ENCODE measurements at regions not wholly inside any gene's neighbourhood (a gene's known extent, or its start where the extent isn't known, plus 50 kb on each side); places are given as distances from the start of the nearest gene placed in this dataset.

- Histone ChIP-seq H3K4me2 (ENCODE audit: low read length) (no peak overlapping the region), H2BK5ac (ENCODE audit: low read length) (no peak overlapping the region), H3K4me3 (ENCODE audit: low read length) (no peak overlapping the region), H3K79me1 (ENCODE audit: low read length) (no peaks in the 10 kb centered on the region), H3K18ac (ENCODE audit: low read length) (no peak overlapping the region), H3K27me3 (ENCODE audit: insufficient read depth, low read length, poor library complexity) (no peaks in the 10 kb centered on the region), H4K8ac (ENCODE audit: low read depth, low read length) (no peak overlapping the region), H3K9ac (ENCODE audit: low read length) (no peak overlapping the region), H2BK120ac (ENCODE audit: low read depth, low read length) (no peak overlapping the region), H4K5ac (ENCODE audit: low read length) (no peak overlapping the region), H2AK5ac (ENCODE audit: low read length) (peak overlapping the region; percentile 31), H3K56ac (ENCODE audit: low read length) (no peak overlapping the region), H3K27ac (ENCODE audit: low read depth, low read length) (no peak overlapping the region), H3K4ac (ENCODE audit: low read depth, low read length) (no peak overlapping the region), H3K4me1 (ENCODE audit: control insufficient read depth, low read depth, low read length) (peaks cover 6% of the 10 kb centered on the region), H3K79me2 (ENCODE audit: control insufficient read depth, insufficient read depth, low read length) (no peaks in the 10 kb centered on the region), H3K36me3 (ENCODE audit: control insufficient read depth, insufficient read depth, low read length) (no peaks in the 10 kb centered on the region), H2BK15ac (replicated peaks; ENCODE audit: low read depth) (no peak overlapping the region), H3K23ac (ENCODE audit: low read length) (no peak overlapping the region)
- no peak for DNase-seq
- no CpG with 5 or more reads among the region's 1 CpG for WGBS (ENCODE audit: extremely low coverage, insufficient coverage, low lambda C conversion rate)
These were observed 97.0 kb upstream of the SPRY4 start for GRCh38 chr5:142421621-142422397.

GRCh38 chr5:142421228-142421617, 96.4 kb upstream of the SPRY4 start:
- peaks cover 4% of the 10 kb centered on the region for H3K4me1 ChIP-seq (ENCODE audit: control insufficient read depth, low read depth, low read length)
- no peaks in the 10 kb centered on the region for H3K79me1 ChIP-seq (ENCODE audit: low read length)
- no peaks in the 10 kb centered on the region for H3K27me3 ChIP-seq (ENCODE audit: insufficient read depth, low read length, poor library complexity)
- H3K9ac ChIP-seq (ENCODE audit: low read length), result no peak overlapping the region
- no peak overlapping the region for H3K4me2 ChIP-seq (ENCODE audit: low read length)
- DNase-seq, result no peak
- H3K56ac ChIP-seq (ENCODE audit: low read length), result peak overlapping the region; percentile 5
- no peak overlapping the region for H3K4ac ChIP-seq (ENCODE audit: low read depth, low read length)
- no peak overlapping the region for H3K4me3 ChIP-seq (ENCODE audit: low read length)
- H3K18ac ChIP-seq (ENCODE audit: low read length), result no peak overlapping the region
- no peak overlapping the region for H3K23ac ChIP-seq (ENCODE audit: low read length)
- H3K36me3 ChIP-seq (ENCODE audit: control insufficient read depth, insufficient read depth, low read length), result no peaks in the 10 kb centered on the region
- no CpG with 5 or more reads among the region's 5 CpGs for WGBS (ENCODE audit: extremely low coverage, insufficient coverage, low lambda C conversion rate)
- no peak overlapping the region for H4K5ac ChIP-seq (ENCODE audit: low read length)
- no peak overlapping the region for H4K8ac ChIP-seq (ENCODE audit: low read depth, low read length)
- no peak overlapping the region for H3K27ac ChIP-seq (ENCODE audit: low read depth, low read length)
- H2BK15ac ChIP-seq (replicated peaks; ENCODE audit: low read depth), result no peak overlapping the region
- H2BK5ac ChIP-seq (ENCODE audit: low read length), result no peak overlapping the region
- H2AK5ac ChIP-seq (ENCODE audit: low read length), result peak overlapping the region; percentile 31
- no peaks in the 10 kb centered on the region for H3K79me2 ChIP-seq (ENCODE audit: control insufficient read depth, insufficient read depth, low read length)
- H2BK120ac ChIP-seq (ENCODE audit: low read depth, low read length), result no peak overlapping the region

DNA sequence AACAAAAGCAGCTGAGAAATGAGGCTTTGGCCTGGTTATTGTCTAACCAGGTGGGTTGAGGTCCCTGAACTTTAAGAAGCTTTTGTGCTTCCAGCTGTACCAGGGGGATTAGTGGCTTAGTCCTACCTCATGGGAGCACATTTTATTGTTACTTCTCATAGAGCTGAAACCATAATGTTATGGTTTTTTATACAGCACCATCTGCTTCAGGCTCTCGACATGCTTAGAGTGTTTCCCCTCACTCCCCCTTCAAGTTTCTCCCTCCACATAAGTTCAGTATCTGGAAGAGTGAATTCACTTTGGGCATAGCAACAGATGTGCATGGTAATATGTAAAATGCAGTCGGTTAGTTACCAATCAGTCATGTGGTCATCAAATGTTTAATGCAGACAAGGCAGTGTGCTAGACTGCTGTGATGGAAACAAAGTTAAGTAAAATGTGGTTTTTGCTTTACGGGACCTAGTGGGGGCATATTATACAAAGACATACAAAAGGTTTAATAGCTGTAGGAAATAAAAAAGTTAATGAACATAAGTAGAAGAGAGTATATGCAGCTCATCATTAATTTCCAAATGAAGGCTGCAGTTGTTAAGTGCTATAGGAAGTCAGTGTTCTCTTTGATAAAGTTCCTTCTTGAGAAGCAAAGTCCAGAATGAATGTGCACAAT, 95.9 kb upstream of the SPRY4 start:
- Histone ChIP-seq H3K56ac (ENCODE audit: low read length) (no peak overlapping the region), H3K36me3 (ENCODE audit: control insufficient read depth, insufficient read depth, low read length) (no peaks in the 10 kb centered on the region), H4K5ac (ENCODE audit: low read length) (no peak overlapping the region), H3K18ac (ENCODE audit: low read length) (peak overlapping the region; percentile 60), H3K4me2 (ENCODE audit: low read length) (no peak overlapping the region), H2BK15ac (replicated peaks; ENCODE audit: low read depth) (no peak overlapping the region), H3K27ac (ENCODE audit: low read depth, low read length) (no peak overlapping the region), H2BK120ac (ENCODE audit: low read depth, low read length) (no peak overlapping the region), H4K8ac (ENCODE audit: low read depth, low read length) (no peak overlapping the region), H3K4ac (ENCODE audit: low read depth, low read length) (no peak overlapping the region), H3K27me3 (ENCODE audit: insufficient read depth, low read length, poor library complexity) (no peaks in the 10 kb centered on the region), H3K9ac (ENCODE audit: low read length) (no peak overlapping the region), H3K79me2 (ENCODE audit: control insufficient read depth, insufficient read depth, low read length) (no peaks in the 10 kb centered on the region), H3K4me3 (ENCODE audit: low read length) (no peak overlapping the region), H3K23ac (ENCODE audit: low read length) (no peak overlapping the region), H3K79me1 (ENCODE audit: low read length) (no peaks in the 10 kb centered on the region), H3K4me1 (ENCODE audit: control insufficient read depth, low read depth, low read length) (peaks cover 2% of the 10 kb centered on the region), H2AK5ac (ENCODE audit: low read length) (peak overlapping the region; percentile 86), H2BK5ac (ENCODE audit: low read length) (no peak overlapping the region)
- DNase-seq, result no peak
- WGBS (ENCODE audit: extremely low coverage, insufficient coverage, low lambda C conversion rate), result no CpG with 5 or more reads among the region's 3 CpGs

GRCh38 chr5:142412581-142412980, 87.8 kb upstream of the SPRY4 start:
- H3K36me3 ChIP-seq (ENCODE audit: control insufficient read depth, insufficient read depth, low read length), result no peaks in the 10 kb centered on the region
- H3K4me1 ChIP-seq (ENCODE audit: control insufficient read depth, low read depth, low read length), result no peaks in the 10 kb centered on the region
- no peak overlapping the region for H2AK5ac ChIP-seq (ENCODE audit: low read length)
- H3K23ac ChIP-seq (ENCODE audit: low read length), result no peak overlapping the region
- H2BK15ac ChIP-seq (replicated peaks; ENCODE audit: low read depth), result no peak overlapping the region
- no peaks in the 10 kb centered on the region for H3K27me3 ChIP-seq (ENCODE audit: insufficient read depth, low read length, poor library complexity)
- no peak overlapping the region for H2BK120ac ChIP-seq (ENCODE audit: low read depth, low read length)
- H3K56ac ChIP-seq (ENCODE audit: low read length), result no peak overlapping the region
- H2BK5ac ChIP-seq (ENCODE audit: low read length), result no peak overlapping the region
- no peak overlapping the region for H3K9ac ChIP-seq (ENCODE audit: low read length)
- H3K79me1 ChIP-seq (ENCODE audit: low read length), result no peaks in the 10 kb centered on the region
- no peak overlapping the region for H3K18ac ChIP-seq (ENCODE audit: low read length)
- no peak overlapping the region for H3K27ac ChIP-seq (ENCODE audit: low read depth, low read length)
- no peak overlapping the region for H3K4ac ChIP-seq (ENCODE audit: low read depth, low read length)
- H4K5ac ChIP-seq (ENCODE audit: low read length), result no peak overlapping the region
- H3K4me3 ChIP-seq (ENCODE audit: low read length), result no peak overlapping the region
- no CpG with 5 or more reads among the region's 5 CpGs for WGBS (ENCODE audit: extremely low coverage, insufficient coverage, low lambda C conversion rate)
- H3K4me2 ChIP-seq (ENCODE audit: low read length), result no peak overlapping the region
- H3K79me2 ChIP-seq (ENCODE audit: control insufficient read depth, insufficient read depth, low read length), result no peaks in the 10 kb centered on the region
- H4K8ac ChIP-seq (ENCODE audit: low read depth, low read length), result no peak overlapping the region
- no peak for DNase-seq

GRCh38 chr5:142411656-142412425, 87.0 kb upstream of the SPRY4 start:
- no peaks in the 10 kb centered on the region for H3K27me3 ChIP-seq (ENCODE audit: insufficient read depth, low read length, poor library complexity)
- no peak overlapping the region for H3K4me3 ChIP-seq (ENCODE audit: low read length)
- H3K4me2 ChIP-seq (ENCODE audit: low read length), result no peak overlapping the region
- H2AK5ac ChIP-seq (ENCODE audit: low read length), result no peak overlapping the region
- WGBS (ENCODE audit: extremely low coverage, insufficient coverage, low lambda C conversion rate), result no CpG with 5 or more reads among the region's 4 CpGs
- no peak overlapping the region for H3K4ac ChIP-seq (ENCODE audit: low read depth, low read length)
- no peaks in the 10 kb centered on the region for H3K36me3 ChIP-seq (ENCODE audit: control insufficient read depth, insufficient read depth, low read length)
- DNase-seq, result no peak
- H3K27ac ChIP-seq (ENCODE audit: low read depth, low read length), result no peak overlapping the region
- no peak overlapping the region for H3K9ac ChIP-seq (ENCODE audit: low read length)
- no peak overlapping the region for H3K18ac ChIP-seq (ENCODE audit: low read length)
- H2BK120ac ChIP-seq (ENCODE audit: low read depth, low read length), result no peak overlapping the region
- no peak overlapping the region for H3K23ac ChIP-seq (ENCODE audit: low read length)
- no peak overlapping the region for H4K8ac ChIP-seq (ENCODE audit: low read depth, low read length)
- H2BK5ac ChIP-seq (ENCODE audit: low read length), result no peak overlapping the region
- no peak overlapping the region for H4K5ac ChIP-seq (ENCODE audit: low read length)
- H3K4me1 ChIP-seq (ENCODE audit: control insufficient read depth, low read depth, low read length), result no peaks in the 10 kb centered on the region
- H3K56ac ChIP-seq (ENCODE audit: low read length), result no peak overlapping the region
- no peaks in the 10 kb centered on the region for H3K79me1 ChIP-seq (ENCODE audit: low read length)
- H2BK15ac ChIP-seq (replicated peaks; ENCODE audit: low read depth), result no peak overlapping the region
- H3K79me2 ChIP-seq (ENCODE audit: control insufficient read depth, insufficient read depth, low read length), result no peaks in the 10 kb centered on the region

Measured in mesendoderm (in vitro differentiated cells).